Caco-2 (cell line): ENCODE measurements at regions not wholly inside any gene's neighbourhood (a gene's known extent, or its start where the extent isn't known, plus 50 kb on each side); places are given as distances from the start of the nearest gene placed in this dataset.
"Not testable (repeated sequence)": the region's sequence is repeated elsewhere in the genome, so short reads cannot be mapped to it uniquely, and the experiment has no call there.

Experiments used
- BruUV-seq: library from RNA; stranded (reverse); fragments of 400-500 nt; replicated peaks from 2 replicates; lab custom pipeline; 2021; lab: Mats Ljungman, UMichigan
- CTCF ChIA-PET: fragments of 300-600 bp; sonication (Branson Sonifier 250); formaldehyde crosslinking; loops from one replicate; lab custom pipeline; 2022; ENCODE audit warnings: antibody characterized with exemption; lab: Charles Lee
- POLR2A ChIA-PET: fragments of 300-600 bp; sonication (Branson Sonifier 250); formaldehyde crosslinking; loops from one replicate; lab custom pipeline; 2022; ENCODE audit warnings: antibody characterized with exemption; lab: Charles Lee
- DNase-seq, 2 experiments: peaks; one replicate each; pipeline versions ENCODE4 v3.0.0 to v3.0.0-alpha.2; 2020 to 2022
- H3K27me3 ChIP-seq: replicated peaks from 2 replicates; pipeline ENCODE4 v1.6.0; 2011; ENCODE audit warnings: low read length; ENCODE audit not compliant: control insufficient read depth, insufficient read depth
- H3K36me3 ChIP-seq: 2 replicates; pipeline ENCODE4 v1.5.1; 2011; ENCODE audit warnings: low read length; ENCODE audit not compliant: control insufficient read depth, insufficient read depth
- H3K4me1 ChIP-seq: fragments of 250-450 bp; sonication (Bioruptor Pico); 2 replicates; pipeline ENCODE4 v1.5.1; 2020; ENCODE audit warnings: mild to moderate bottlenecking
- H3K4me3 ChIP-seq: 2 replicates; pipeline ENCODE4 v1.5.1; 2011; ENCODE audit warnings: low read depth, mild to moderate bottlenecking, control low read depth, low read length
- H3K9me3 ChIP-seq: fragments of 250-450 bp; sonication (Bioruptor Pico); 2 replicates; pipeline ENCODE4 v1.5.1; 2020; ENCODE audit warnings: mild to moderate bottlenecking, moderate library complexity
- H3K27ac Mint-ChIP-seq: one replicate; pipeline ENCODE4 v1.8.0; 2022; ENCODE audit warnings: mixed read lengths; ENCODE audit not compliant: unreplicated experiment
- H3K27me3 Mint-ChIP-seq: one replicate; pipeline ENCODE4 v1.8.0; 2022; ENCODE audit warnings: mixed read lengths; ENCODE audit not compliant: insufficient read depth, unreplicated experiment
- H3K36me3 Mint-ChIP-seq: one replicate; pipeline ENCODE4 v1.8.0; 2022; ENCODE audit warnings: mild to moderate bottlenecking, mixed read lengths; ENCODE audit not compliant: insufficient read depth, unreplicated experiment
- H3K4me1 Mint-ChIP-seq: one replicate; pipeline ENCODE4 v1.8.0; 2022; ENCODE audit warnings: low read depth, mixed read lengths; ENCODE audit not compliant: unreplicated experiment
- H3K4me3 Mint-ChIP-seq: one replicate; pipeline ENCODE4 v1.8.0; 2022; ENCODE audit warnings: mild to moderate bottlenecking, moderate library complexity, mixed read lengths; ENCODE audit not compliant: unreplicated experiment
- H3K9me3 Mint-ChIP-seq: one replicate; pipeline ENCODE4 v1.8.0; 2022; ENCODE audit warnings: mixed read lengths; ENCODE audit not compliant: unreplicated experiment
- CTCF ChIP-seq, 2 experiments: fragments of 200-600 bp in 1 of 2; IDR thresholded peaks; 1 replicate in 1 of 2; 2 replicates in 1 of 2; pipeline versions ENCODE4 v1.5.1 to v1.8.0; 2011 to 2022; ENCODE audit warnings: antibody characterized with exemption in 1 of 2, control low read depth in 1 of 2, inconsistent platforms in 1 of 2, low read depth in 1 of 2, low read length in 1 of 2, mild to moderate bottlenecking in 1 of 2, moderate library complexity in 1 of 2; ENCODE audit not compliant: insufficient read depth in 1 of 2, severe bottlenecking in 1 of 2, unreplicated experiment in 1 of 2
- intact Hi-C: fragments of 100-400 bp; cut with micrococcal nuclease; formaldehyde crosslinking; loops from one replicate; pipeline ENCODE4 v1.10.0; 2022; ENCODE audit not compliant: unreplicated experiment

DNA sequence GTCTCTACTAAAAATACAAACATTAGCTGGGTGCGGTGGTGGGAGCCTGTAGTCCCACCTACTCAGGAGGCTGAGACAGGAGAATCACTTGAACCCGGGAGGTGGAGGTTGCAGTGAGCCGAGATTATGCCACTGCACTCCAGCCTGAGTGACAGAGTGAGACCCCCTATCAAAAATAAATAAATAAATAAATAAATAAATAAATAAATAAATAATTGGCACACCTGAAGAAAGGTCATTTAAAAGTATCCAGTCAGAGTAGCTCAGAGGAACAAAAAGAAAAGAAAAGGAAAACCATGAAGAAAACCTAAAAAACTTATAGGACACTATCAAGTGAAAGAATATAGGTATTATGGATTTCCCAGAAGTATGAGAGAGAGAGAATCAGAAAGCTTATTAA lies 330.1 kb upstream of the AR start:
- DNase-seq, H3K36me3 Mint-ChIP-seq, H3K4me3 ChIP-seq, intact Hi-C loops, H3K4me1 Mint-ChIP-seq, H3K27me3 Mint-ChIP-seq, H3K27me3 ChIP-seq, CTCF ChIA-PET, H3K27ac Mint-ChIP-seq, H3K9me3 ChIP-seq, BruUV-seq, H3K36me3 ChIP-seq, POLR2A ChIA-PET, H3K4me3 Mint-ChIP-seq, H3K9me3 Mint-ChIP-seq, H3K4me1 ChIP-seq: not testable (repeated sequence)

DNA sequence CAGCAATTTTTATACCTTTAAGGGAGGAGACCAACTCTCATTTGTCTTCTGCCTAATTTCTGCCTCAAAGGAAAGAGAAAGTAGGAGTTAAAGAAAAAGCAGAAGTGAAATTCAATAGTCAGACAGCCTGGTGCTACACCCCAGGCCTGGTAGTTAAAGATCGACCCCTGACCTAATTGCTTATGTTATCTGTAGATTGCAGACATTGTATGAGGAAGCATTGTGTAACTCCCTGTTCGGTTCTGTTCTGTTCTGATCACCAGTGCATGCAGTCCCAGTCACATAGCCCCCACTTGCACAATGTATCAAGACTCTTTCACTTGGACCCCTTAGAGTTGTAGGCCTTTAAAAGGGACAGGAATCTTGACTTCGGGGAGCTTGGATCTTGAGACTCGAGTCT lies 335.9 kb upstream of the AR start:
- H3K27ac Mint-ChIP-seq = no peak overlapping the region
- intact Hi-C loops = no loop called here
- Histone ChIP-seq H3K4me3 (no peak overlapping the region), H3K4me1 (no peaks in the 10 kb centered on the region), H3K27me3 (no peaks in the 10 kb centered on the region), H3K9me3 (no peaks in the 10 kb centered on the region), H3K36me3 (no peaks in the 10 kb centered on the region)
- no peaks in the 10 kb centered on the region for H3K4me1 Mint-ChIP-seq
- POLR2A ChIA-PET = no interaction called here
- H3K4me3 Mint-ChIP-seq = no peak overlapping the region
- H3K36me3 Mint-ChIP-seq = no peaks in the 10 kb centered on the region
- DNase-seq = no peak
- CTCF ChIA-PET = no interaction called here
- TF ChIP-seq CTCF (IDR thresholded peaks at IDR 0.05; ENCODE audit: insufficient read depth in 1 of 2, low read depth in 1 of 2, low read length in 1 of 2, severe bottlenecking in 1 of 2, unreplicated experiment in 1 of 2) = no peak
- H3K27me3 Mint-ChIP-seq = no peaks in the 10 kb centered on the region
- no peaks in the 10 kb centered on the region for H3K9me3 Mint-ChIP-seq
- BruUV-seq = no TSS peak

- no peak overlapping the region for H3K27ac Mint-ChIP-seq
- BruUV-seq = no TSS peak
- H3K4me1 Mint-ChIP-seq = no peaks in the 10 kb centered on the region
- H3K36me3 Mint-ChIP-seq = no peaks in the 10 kb centered on the region
- intact Hi-C loops = no loop called here
- no peak for DNase-seq
- TF ChIP-seq CTCF (IDR thresholded peaks at IDR 0.05; ENCODE audit: insufficient read depth in 1 of 2, low read depth in 1 of 2, low read length in 1 of 2, severe bottlenecking in 1 of 2, unreplicated experiment in 1 of 2) = no peak
- H3K4me3 Mint-ChIP-seq = no peak overlapping the region
- no peaks in the 10 kb centered on the region for H3K27me3 Mint-ChIP-seq
- ChIA-PET POLR2A (no interaction called here), CTCF (no interaction called here)
- no peaks in the 10 kb centered on the region for H3K4me1 ChIP-seq
- no peaks in the 10 kb centered on the region for H3K27me3 ChIP-seq
- no peaks in the 10 kb centered on the region for H3K36me3 ChIP-seq
- H3K4me3 ChIP-seq = no peak overlapping the region
- H3K9me3 Mint-ChIP-seq = no peaks in the 10 kb centered on the region
- H3K9me3 ChIP-seq = no peaks in the 10 kb centered on the region
Measured at GRCh38 chrX:67159437-67159836, 384.4 kb upstream of the AR start.

GRCh38 chrX:67114635-67115034 lies 429.2 kb upstream of the AR start:
- intact Hi-C loops = no loop called here
- no peaks in the 10 kb centered on the region for H3K4me1 ChIP-seq
- Mint-ChIP-seq H3K4me3 (no peak overlapping the region), H3K27me3 (no peaks in the 10 kb centered on the region), H3K9me3 (no peaks in the 10 kb centered on the region), H3K36me3 (no peaks in the 10 kb centered on the region), H3K4me1 (no peaks in the 10 kb centered on the region), H3K27ac (no peak overlapping the region)
- H3K9me3 ChIP-seq = no peaks in the 10 kb centered on the region
- DNase-seq = no peak
- ChIA-PET POLR2A (no interaction called here), CTCF (no interaction called here)
- no peaks in the 10 kb centered on the region for H3K27me3 ChIP-seq
- no TSS peak for BruUV-seq
- TF ChIP-seq CTCF (IDR thresholded peaks at IDR 0.05; ENCODE audit: insufficient read depth in 1 of 2, low read depth in 1 of 2, low read length in 1 of 2, severe bottlenecking in 1 of 2, unreplicated experiment in 1 of 2) = no peak
- H3K36me3 ChIP-seq = no peaks in the 10 kb centered on the region
- no peak overlapping the region for H3K4me3 ChIP-seq
